ENCODE measurements at regions not wholly inside any gene's neighbourhood (a gene's known extent, or its start where the extent isn't known, plus 50 kb on each side); places are given as distances from the start of the nearest gene placed in this dataset.

GRCh38 chr11:113538451-113539412 is 63.5 kb upstream of the DRD2 start (continued):
- TF ChIP-seq CTCF (IDR thresholded peaks at IDR 0.05; ENCODE audit: control extremely low read depth in 1 of 3, insufficient read depth in 1 of 3, low read depth in 1 of 3, low read length in 3 of 3): no peak
- TF ChIP-seq EGR1 (IDR thresholded peaks at IDR 0.05; ENCODE audit: borderline replicate concordance, low read depth, low read length): no peak
- TF ChIP-seq CHD2 (IDR thresholded peaks at IDR 0.05; ENCODE audit: low read length): no peak
- TF ChIP-seq SP2 (IDR thresholded peaks at IDR 0.05; ENCODE audit: low read length): no peak
- no peak for TF ChIP-seq NANOG (IDR thresholded peaks at IDR 0.05; ENCODE audit: insufficient read depth, low read depth, low read length, poor library complexity, severe bottlenecking)
- TF ChIP-seq USF2 (IDR thresholded peaks at IDR 0.05; ENCODE audit: low read length): no peak
- no peak for TF ChIP-seq ATF3 (IDR thresholded peaks at IDR 0.05; ENCODE audit: insufficient read depth, low read depth, low read length)
- no peak for TF ChIP-seq KDM5A (IDR thresholded peaks at IDR 0.05; ENCODE audit: low read length)

Data from H1 (cell line).